Activated CD8-positive, alpha-beta T cell treated with anti-CD3 and anti-CD28 coated beads for 36 hours (primary cell): ENCODE measurements at regions not wholly inside any gene's neighbourhood (a gene's known extent, or its start where the extent isn't known, plus 50 kb on each side); places are given as distances from the start of the nearest gene placed in this dataset.

Source experiments
- ATAC-seq: fragments of 200-7000 bp; cut with Tn5 transposase; one replicate; pipeline ENCODE4 v1.10.0; 2021; ENCODE audit warnings: mild to moderate bottlenecking, moderate library complexity
- CTCF ChIA-PET: fragments of 350-600 bp; sonication (Branson Sonifier 250); formaldehyde crosslinking; loops from one replicate; lab custom pipeline; 2021; ENCODE audit warnings: antibody characterized with exemption; lab: Charles Lee
- POLR2A ChIA-PET: fragments of 350-600 bp; sonication (Branson Sonifier 250); formaldehyde crosslinking; loops from one replicate; lab custom pipeline; 2021; ENCODE audit warnings: antibody characterized with exemption; lab: Charles Lee
- DNase-seq: peaks from one replicate; pipeline ENCODE4 v3.0.0-alpha.2; 2020
- H3K27ac Mint-ChIP-seq: one replicate; pipeline ENCODE4 v1.8.0; 2021; ENCODE audit warnings: mild to moderate bottlenecking, mixed read lengths
- H3K27me3 Mint-ChIP-seq: one replicate; pipeline ENCODE4 v1.8.0; 2021; ENCODE audit warnings: mixed read lengths
- H3K36me3 Mint-ChIP-seq: one replicate; pipeline ENCODE4 v1.8.0; 2021; ENCODE audit warnings: low read depth, mixed read lengths
- H3K4me1 Mint-ChIP-seq: one replicate; pipeline ENCODE4 v1.8.0; 2021; ENCODE audit warnings: low read depth, mixed read lengths
- H3K4me3 Mint-ChIP-seq: one replicate; pipeline ENCODE4 v1.8.0; 2021; ENCODE audit warnings: mild to moderate bottlenecking, moderate library complexity, mixed read lengths
- H3K9me3 Mint-ChIP-seq: one replicate; pipeline ENCODE4 v1.8.0; 2021; ENCODE audit warnings: mixed read lengths
- intact Hi-C: fragments of 100-400 bp; cut with micrococcal nuclease; formaldehyde crosslinking; loops from one replicate; pipeline ENCODE4 v1.10.0; 2022
- TF ChIP-seq, protein P1 (sequence below): fragments of 200-600 bp; IDR thresholded peaks from one replicate; pipeline ENCODE4 v1.8.0; 2022; ENCODE audit warnings: antibody characterized with exemption, mild to moderate bottlenecking

DNA sequence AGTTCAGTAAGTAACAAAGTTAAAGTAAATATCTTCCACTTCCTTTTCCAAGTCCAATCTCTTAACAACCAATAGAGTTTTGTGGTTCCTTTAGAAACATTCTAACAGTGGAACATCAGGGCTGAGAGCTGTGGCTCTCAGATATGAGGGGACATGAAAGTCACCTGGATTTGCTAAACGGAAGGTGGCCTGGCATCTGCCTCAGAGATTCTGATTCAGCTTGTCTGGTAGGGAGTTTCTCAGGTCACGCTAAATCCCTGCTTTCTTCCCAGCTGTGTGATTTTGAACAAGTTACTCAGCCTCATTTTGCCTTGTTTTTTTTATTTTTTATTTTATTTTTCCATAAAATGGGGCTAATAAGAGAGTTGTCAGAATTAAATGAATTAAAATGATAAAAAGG, 411.0 kb upstream of the CDH11 start:
- peaks cover 1% of the 10 kb centered on the region for H3K9me3 Mint-ChIP-seq
- CTCF ChIA-PET: no interaction called here
- ATAC-seq (no peak), DNase-seq (no peak)
- POLR2A ChIA-PET: no interaction called here
- no peak overlapping the region for H3K4me3 Mint-ChIP-seq
- H3K27me3 Mint-ChIP-seq: no peaks in the 10 kb centered on the region
- H3K36me3 Mint-ChIP-seq: no peaks in the 10 kb centered on the region
- intact Hi-C loops: no loop called here
- H3K27ac Mint-ChIP-seq: no peak overlapping the region
- TF ChIP-seq, protein P1, sequence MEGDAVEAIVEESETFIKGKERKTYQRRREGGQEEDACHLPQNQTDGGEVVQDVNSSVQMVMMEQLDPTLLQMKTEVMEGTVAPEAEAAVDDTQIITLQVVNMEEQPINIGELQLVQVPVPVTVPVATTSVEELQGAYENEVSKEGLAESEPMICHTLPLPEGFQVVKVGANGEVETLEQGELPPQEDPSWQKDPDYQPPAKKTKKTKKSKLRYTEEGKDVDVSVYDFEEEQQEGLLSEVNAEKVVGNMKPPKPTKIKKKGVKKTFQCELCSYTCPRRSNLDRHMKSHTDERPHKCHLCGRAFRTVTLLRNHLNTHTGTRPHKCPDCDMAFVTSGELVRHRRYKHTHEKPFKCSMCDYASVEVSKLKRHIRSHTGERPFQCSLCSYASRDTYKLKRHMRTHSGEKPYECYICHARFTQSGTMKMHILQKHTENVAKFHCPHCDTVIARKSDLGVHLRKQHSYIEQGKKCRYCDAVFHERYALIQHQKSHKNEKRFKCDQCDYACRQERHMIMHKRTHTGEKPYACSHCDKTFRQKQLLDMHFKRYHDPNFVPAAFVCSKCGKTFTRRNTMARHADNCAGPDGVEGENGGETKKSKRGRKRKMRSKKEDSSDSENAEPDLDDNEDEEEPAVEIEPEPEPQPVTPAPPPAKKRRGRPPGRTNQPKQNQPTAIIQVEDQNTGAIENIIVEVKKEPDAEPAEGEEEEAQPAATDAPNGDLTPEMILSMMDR: no peak
- H3K4me1 Mint-ChIP-seq: no peaks in the 10 kb centered on the region

DNA sequence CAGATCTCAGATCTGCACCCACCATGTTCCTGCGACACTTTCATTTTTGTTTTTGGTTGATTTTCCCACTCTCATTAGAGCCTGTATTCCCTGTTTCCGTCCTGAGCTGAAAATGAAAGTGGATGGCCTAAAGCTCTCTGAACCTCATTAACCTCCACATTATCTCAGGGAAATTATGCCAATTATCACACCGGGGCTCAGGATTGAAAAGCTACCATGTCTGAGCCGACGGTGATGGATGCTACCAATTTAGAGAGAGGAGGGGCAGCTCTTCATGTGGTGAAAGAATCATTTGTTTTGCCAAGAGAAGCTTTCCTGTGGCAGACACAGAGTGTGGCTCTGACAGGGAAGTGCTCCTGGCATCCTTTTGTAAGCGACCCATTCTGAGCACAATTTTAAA, 410.4 kb upstream of the CDH11 start:
- CTCF ChIA-PET: no interaction called here
- POLR2A ChIA-PET: no interaction called here

DNA sequence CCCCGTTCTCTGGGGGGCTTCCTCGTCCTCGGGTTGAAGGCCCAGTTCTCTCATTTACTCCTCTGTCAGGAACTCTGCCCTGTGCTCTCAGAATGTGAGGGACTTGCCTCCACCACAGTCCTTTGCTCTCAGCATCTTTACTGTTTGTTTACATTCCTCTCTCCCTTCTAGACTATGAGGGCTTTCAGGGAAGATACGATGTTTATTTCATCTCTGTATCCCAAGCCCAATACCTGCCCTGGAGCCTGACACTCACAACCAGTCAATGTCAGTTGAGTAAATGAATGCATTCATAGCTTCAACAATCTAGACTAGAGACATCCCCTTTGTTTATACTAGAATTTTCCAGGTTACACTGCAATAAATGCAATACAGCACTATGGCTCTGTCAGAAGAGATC, 409.6 kb upstream of the CDH11 start:
- Mint-ChIP-seq H3K36me3 (no peaks in the 10 kb centered on the region), H3K4me3 (no peak overlapping the region), H3K27me3 (no peaks in the 10 kb centered on the region), H3K4me1 (no peaks in the 10 kb centered on the region), H3K27ac (no peak overlapping the region), H3K9me3 (no peaks in the 10 kb centered on the region)
- DNase-seq (no peak), ATAC-seq (no peak)
- ChIA-PET CTCF (no interaction called here), POLR2A (no interaction called here)
- intact Hi-C loops: no loop called here
- TF ChIP-seq, protein P1: no peak

More for the DNA sequence above, 410.4 kb upstream of the CDH11 start:
- ATAC-seq (no peak), DNase-seq (no peak)
- intact Hi-C loops: no loop called here
- Mint-ChIP-seq H3K27ac (no peak overlapping the region), H3K9me3 (no peaks in the 10 kb centered on the region), H3K4me1 (no peaks in the 10 kb centered on the region), H3K27me3 (no peaks in the 10 kb centered on the region), H3K36me3 (no peaks in the 10 kb centered on the region), H3K4me3 (no peak overlapping the region)
- TF ChIP-seq, protein P1: no peak

DNA sequence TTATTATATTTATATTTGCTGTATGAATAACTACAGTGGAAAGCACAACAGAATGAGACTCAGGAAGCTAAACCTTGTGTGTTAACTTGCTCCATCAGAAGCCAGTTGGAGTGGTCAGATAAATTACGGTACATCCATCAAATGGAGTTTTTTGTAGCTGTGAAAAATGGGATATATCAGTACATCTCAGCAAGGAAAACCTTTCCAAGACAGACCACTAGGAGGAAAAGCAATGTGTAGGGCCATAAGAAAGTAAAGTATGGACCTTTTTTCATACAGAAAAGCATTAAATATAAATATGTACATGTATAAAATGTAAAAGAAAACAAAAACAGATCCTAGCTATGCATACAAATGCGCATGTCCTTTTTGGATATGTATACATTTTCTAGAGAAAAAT, 403.8 kb upstream of the CDH11 start:
- no peak for DNase-seq
- H3K9me3 Mint-ChIP-seq: no peaks in the 10 kb centered on the region
- CTCF ChIA-PET: no interaction called here
- H3K27me3 Mint-ChIP-seq: no peaks in the 10 kb centered on the region
- TF ChIP-seq, protein P1: no peak
- POLR2A ChIA-PET: no interaction called here
- no peak overlapping the region for H3K4me3 Mint-ChIP-seq
- intact Hi-C loops: no loop called here
- no peaks in the 10 kb centered on the region for H3K4me1 Mint-ChIP-seq
- no peak overlapping the region for H3K27ac Mint-ChIP-seq
- no peaks in the 10 kb centered on the region for H3K36me3 Mint-ChIP-seq
- no peak for ATAC-seq

DNA sequence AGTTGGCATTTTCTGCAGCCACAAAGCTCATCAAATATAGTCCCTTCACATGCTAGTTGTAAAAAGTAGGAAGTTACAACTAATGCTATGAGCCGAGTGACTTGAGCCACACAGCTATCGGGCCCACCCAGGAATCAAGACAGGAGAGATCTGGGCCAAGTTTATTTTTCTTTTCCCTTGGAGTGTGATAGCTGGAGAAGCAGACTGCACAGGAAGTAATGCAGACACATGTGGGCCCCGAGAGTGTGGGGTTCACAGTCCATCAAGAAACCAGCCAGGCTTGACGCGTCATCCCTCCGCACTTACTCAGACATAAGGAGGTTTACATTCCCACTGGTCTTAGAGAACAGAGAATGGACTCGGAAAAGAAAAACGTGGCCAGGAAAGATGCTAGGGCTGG, 403.1 kb upstream of the CDH11 start:
- Mint-ChIP-seq H3K27me3 (no peaks in the 10 kb centered on the region), H3K4me3 (no peak overlapping the region), H3K4me1 (no peaks in the 10 kb centered on the region), H3K9me3 (no peaks in the 10 kb centered on the region), H3K27ac (no peak overlapping the region), H3K36me3 (no peaks in the 10 kb centered on the region)
- ATAC-seq (no peak), DNase-seq (no peak)
- intact Hi-C loops: no loop called here
- TF ChIP-seq, protein P1: no peak
- ChIA-PET CTCF (no interaction called here), POLR2A (no interaction called here)
